Myocyte (in vitro differentiated cells): ENCODE measurements at regions not wholly inside any gene's neighbourhood (a gene's known extent, or its start where the extent isn't known, plus 50 kb on each side); places are given as distances from the start of the nearest gene placed in this dataset.
"Not testable (repeated sequence)": the region's sequence is repeated elsewhere in the genome, so short reads cannot be mapped to it uniquely, and the experiment has no call there.

ENCODE experiments used
- DNase-seq: peaks from one replicate; pipeline ENCODE4 v3.0.0-alpha.2; 2012; ENCODE audit warnings: low read depth

DNA sequence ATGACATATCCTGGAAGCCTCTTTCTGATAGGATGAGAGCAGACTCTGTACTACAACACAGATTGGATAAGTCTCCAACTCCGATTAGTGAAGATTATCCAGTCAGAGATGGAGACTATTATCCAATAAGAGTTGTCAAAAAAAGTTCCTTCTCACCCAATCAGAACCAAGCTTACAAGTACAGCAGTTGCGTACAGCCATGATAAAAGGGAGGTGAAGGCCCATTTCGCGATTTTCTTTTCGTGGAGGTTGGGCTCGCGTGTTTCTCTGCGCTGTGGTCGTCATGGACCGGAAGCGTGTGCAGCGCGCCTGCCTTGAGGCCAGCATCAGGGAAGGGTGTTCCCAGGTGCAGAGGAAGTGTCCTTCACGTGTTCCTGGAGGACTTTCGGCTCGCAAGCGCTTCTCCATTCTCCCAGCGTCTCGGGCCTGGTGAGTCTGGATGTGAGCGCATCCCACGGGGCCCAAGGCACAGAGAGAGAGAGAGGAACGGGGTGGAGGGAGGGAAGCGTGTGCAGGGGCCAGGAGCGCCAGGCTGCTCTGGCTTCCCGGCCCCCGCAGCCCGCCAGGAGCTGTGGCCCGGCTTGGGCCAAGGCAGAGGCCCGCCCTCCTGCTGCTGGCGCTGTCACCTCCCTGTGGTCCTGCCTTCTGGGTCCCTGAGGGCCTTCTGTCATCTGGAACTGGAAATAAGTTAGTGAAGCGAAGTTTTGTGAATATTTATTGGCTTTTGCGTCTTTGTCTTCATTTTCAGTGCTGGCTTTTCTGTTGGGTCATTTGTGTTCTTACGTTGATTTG lies 53.9 kb downstream of the CDRT15L2 start:
- DNase-seq, result not testable (repeated sequence)

DNA sequence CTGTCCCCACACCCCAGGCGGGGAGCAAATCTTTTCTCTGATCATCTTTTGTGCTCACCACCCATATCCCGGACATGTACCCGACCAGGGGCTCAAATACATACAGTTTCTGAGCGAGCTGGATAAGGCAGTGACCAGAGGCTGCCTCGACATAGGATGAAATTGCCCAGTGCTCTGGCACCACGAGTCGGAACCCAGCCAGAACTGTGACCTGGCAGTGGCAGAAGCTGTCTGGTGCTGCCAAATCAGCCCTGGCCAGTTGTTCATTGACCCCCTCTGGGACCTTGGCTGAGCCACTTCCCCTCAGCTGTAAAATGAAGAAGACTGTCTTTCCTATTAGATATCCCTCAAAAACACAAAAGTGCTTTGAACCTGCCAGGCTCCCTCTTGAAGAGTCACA lies 60.6 kb downstream of the CDRT15L2 start:
- DNase-seq, result not testable (repeated sequence)

DNA sequence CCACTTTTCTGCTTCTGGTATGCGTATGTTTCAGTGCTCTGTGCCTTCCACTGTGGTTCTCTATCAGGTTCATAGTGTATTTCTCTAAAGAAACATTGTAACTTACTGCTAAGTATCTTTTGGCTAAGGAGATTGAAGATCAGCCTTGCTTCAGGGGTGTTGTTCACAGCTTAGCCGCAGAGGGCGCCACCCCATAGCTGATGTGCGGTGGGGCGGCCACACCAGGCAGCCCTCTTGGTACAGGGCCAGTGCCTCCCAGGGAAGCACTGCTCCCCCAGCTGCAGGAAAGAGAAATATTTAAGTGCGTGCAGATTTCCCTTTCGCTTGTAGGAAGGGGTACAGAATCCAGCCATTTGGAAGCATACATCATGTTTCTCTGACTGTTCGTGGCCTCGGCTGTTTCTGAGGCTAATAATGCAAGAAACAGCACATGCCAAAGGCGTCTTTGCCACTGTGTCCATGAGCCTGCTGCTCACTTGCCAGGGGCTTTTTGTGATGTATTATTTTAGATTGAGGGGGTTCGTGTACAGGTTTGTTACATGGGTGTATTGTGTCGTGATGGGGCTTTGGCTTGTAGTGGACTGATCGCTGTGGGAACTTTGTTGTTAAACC lies 67.2 kb downstream of the CDRT15L2 start:
- peak; percentile 19 for DNase-seq

GRCh38 chr17:20649097-20649767 lies 69.7 kb downstream of the CDRT15L2 start:
- not testable (repeated sequence) for DNase-seq

GRCh38 chr17:20651022-20651421 lies 71.5 kb downstream of the CDRT15L2 start:
- not testable (repeated sequence) for DNase-seq

- DNase-seq, result peak; percentile 17
These were observed 72.2 kb downstream of the CDRT15L2 start for GRCh38 chr17:20651736-20652135.

DNA sequence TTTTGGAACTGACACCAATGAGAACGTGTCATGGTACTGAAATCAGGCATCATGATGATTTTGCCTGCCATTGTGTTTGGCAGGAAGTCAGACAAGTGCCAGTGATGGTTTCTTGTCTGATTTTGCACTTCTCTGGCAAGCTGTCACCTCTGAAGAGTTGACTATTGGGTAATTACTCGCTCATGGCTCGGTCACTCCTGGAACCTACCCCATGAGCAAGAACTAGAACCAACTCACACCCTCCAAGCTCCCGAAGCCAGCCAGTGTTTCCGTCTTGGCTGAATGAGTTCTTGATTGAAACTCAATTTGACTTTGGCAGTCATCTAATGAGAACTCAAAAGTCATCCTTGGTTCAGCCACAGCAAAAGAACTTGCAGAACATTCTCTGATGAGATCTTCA lies 73.9 kb downstream of the CDRT15L2 start:
- DNase-seq, result not testable (repeated sequence)

DNA sequence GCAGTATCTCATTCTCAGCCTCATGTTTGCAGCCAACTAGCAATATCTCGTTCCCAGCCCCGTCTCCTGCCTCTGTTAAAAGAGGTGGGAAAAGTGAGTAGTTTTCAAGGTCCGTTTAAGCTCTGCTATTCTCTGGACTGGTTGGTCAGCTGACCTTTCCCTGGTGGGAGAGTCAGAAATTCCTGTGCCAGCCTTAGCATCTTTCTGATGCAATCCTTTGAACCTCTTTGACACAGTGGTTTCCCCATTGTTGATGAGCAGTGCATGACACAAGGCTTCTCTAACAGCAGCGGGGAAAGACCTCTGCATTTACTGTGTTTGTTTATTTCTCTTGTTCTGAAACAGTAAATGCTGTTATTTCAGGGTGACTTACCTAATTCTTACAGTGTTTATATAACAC lies 74.6 kb downstream of the CDRT15L2 start:
- peak; percentile 16 for DNase-seq

GRCh38 chr17:20654575-20654974 lies 75.1 kb downstream of the CDRT15L2 start:
- DNase-seq, result not testable (repeated sequence)

- DNase-seq, result peak; percentile 42
These were observed 85.8 kb downstream of the CDRT15L2 start for GRCh38 chr17:20665103-20665955.

DNA sequence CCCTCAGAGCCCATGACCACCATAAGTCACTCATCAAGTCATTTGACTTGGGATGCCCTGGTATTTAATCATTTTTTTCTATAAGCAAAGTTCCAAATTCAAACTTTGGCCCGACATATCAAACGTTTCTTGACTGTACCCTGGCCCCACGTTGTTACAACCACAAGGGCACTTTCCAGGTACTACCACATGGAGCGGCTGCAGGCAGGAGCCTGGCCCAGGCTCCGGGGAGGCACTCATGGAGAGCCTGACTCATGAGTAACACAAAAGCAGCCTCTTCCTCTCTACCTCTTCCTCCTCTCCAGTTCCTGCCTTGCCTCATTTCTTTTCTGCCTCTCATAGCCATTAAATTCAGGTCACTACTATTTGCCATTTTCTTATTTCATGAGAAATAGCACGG lies 87.2 kb downstream of the CDRT15L2 start:
- DNase-seq, result not testable (repeated sequence)

DNA sequence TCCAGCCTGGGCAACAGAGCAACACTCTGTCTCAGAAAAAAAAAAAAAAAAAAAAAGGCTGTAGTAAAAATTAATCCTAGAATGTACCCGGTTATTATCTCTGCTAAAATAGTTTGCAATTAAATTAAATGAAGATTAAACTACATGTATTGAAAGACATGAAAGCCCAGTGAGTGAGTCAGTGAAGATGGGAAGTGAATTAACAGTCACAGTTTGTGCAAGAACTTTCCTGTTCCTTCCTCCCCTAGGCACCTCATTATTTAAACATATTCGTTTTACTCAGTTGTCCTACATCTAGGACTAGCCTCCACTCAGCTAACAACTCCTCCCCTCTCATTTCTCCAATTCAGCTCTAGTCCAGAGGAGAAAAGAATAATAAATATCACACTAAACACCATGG lies 88.2 kb downstream of the CDRT15L2 start:
- not testable (repeated sequence) for DNase-seq

- not testable (repeated sequence) for DNase-seq
These were observed 88.8 kb downstream of the CDRT15L2 start for GRCh38 chr17:20668316-20668715.

- DNase-seq, result peak; percentile 44
These were observed 89.3 kb downstream of the CDRT15L2 start for GRCh38 chr17:20668868-20669267.

GRCh38 chr17:20670506-20670905 lies 91.0 kb downstream of the CDRT15L2 start:
- not testable (repeated sequence) for DNase-seq

DNA sequence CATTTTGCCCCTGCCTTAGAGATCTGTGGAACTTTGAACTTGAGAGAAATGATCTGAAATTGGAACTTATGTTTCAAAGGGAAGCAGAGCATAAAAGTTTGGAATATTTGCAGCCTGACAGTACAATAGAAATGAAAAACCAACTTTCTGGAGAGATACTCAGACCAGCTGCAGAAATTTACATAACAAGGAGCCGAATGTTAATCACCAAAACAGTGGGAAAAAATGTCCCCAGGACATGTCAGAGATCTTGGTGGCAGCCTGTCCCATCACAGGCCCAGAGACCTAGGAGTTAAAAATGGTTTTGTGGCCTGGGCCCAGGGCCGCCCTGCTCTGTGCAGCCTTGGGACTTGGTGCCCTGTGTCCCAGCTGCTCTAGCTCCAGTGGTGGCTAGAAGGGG lies 94.8 kb downstream of the CDRT15L2 start:
- not testable (repeated sequence) for DNase-seq

GRCh38 chr17:20675707-20676106 lies 96.2 kb downstream of the CDRT15L2 start:
- not testable (repeated sequence) for DNase-seq

- not testable (repeated sequence) for DNase-seq
These were observed 97.1 kb downstream of the CDRT15L2 start for GRCh38 chr17:20676656-20677055.

DNA sequence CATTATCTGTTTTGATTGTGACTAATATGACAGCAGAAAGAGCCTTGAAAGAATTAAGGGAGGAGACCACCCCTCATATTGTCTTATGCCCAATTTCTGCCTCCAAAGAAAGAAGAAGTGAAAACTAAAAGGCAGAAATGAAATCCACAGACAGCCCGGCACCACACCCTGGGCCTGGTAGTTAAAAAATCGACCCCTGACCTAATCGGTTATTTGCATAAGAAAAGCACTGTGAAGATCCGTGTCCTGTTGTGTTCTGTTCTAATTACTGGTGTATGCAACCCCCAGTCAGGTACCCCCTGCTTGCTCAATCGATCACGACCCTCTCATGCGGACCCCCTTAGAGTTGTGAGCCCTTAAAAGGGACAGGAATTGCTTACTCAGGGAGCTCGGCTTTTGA lies 97.9 kb downstream of the CDRT15L2 start:
- DNase-seq, result not testable (repeated sequence)

GRCh38 chr17:20678424-20678823 lies 98.9 kb downstream of the CDRT15L2 start:
- DNase-seq, result not testable (repeated sequence)
